Liver (tissue), 8 donors: ENCODE measurements at regions not wholly inside any gene's neighbourhood (a gene's known extent, or its start where the extent isn't known, plus 50 kb on each side); places are given as distances from the start of the nearest gene placed in this dataset.

Source experiments
- DNase-seq: peaks from one replicate; pipeline ENCODE4 v3.0.0-alpha.2; 2017; ENCODE audit warnings: low spot score
- H3K27ac ChIP-seq, 2 donors: one replicate each; pipeline ENCODE4 v1.7.0; 2013; ENCODE audit warnings: inconsistent platforms in 2 of 2, low read length in 2 of 2, control low read depth in 1 of 2, low read depth in 1 of 2, mild to moderate bottlenecking in 1 of 2
- H3K27me3 ChIP-seq, 4 donors: one replicate each; pipeline versions ENCODE4 v1.6.1 to v1.7.0; 2013; ENCODE audit warnings: low read length in 3 of 4, inconsistent platforms in 1 of 4, mild to moderate bottlenecking in 1 of 4, moderate library complexity in 1 of 4; ENCODE audit not compliant: control insufficient read depth in 4 of 4, insufficient read depth in 4 of 4
- H3K36me3 ChIP-seq, 4 donors: one replicate each; pipeline versions ENCODE4 v1.6.1 to v1.7.0; 2013; ENCODE audit warnings: low read length in 3 of 4, mild to moderate bottlenecking in 3 of 4, low read depth in 1 of 4, moderate library complexity in 1 of 4; ENCODE audit not compliant: control insufficient read depth in 4 of 4, insufficient read depth in 3 of 4
- H3K4me1 ChIP-seq, 4 donors: one replicate each; pipeline versions ENCODE4 v1.6.1 to v1.7.0; 2013; ENCODE audit warnings: low read length in 3 of 4, mild to moderate bottlenecking in 3 of 4, moderate library complexity in 1 of 4; ENCODE audit not compliant: control insufficient read depth in 4 of 4, insufficient read depth in 4 of 4
- H3K4me3 ChIP-seq, 3 donors: one replicate each; pipeline versions ENCODE4 v1.6.1 to v1.7.0; 2013; ENCODE audit warnings: low read length in 3 of 3, control low read depth in 1 of 3, low read depth in 1 of 3, mild to moderate bottlenecking in 1 of 3
- H3K9ac ChIP-seq, 2 donors: one replicate each; pipeline ENCODE4 v1.7.0; 2013; ENCODE audit warnings: low read length in 2 of 2, mild to moderate bottlenecking in 2 of 2, moderate library complexity in 2 of 2, control low read depth in 1 of 2, low read depth in 1 of 2
- H3K9me3 ChIP-seq, 4 donors: one replicate each; pipeline versions ENCODE4 v1.6.1 to v1.7.0; 2013; ENCODE audit warnings: low read length in 3 of 4; ENCODE audit not compliant: control insufficient read depth in 4 of 4
- ATF3 ChIP-seq: IDR thresholded peaks from 2 replicates; pipeline ENCODE4 v1.6.1; 2016; ENCODE audit warnings: antibody characterized with exemption
- CTCF ChIP-seq: fragments of 150-350 bp; IDR thresholded peaks from 2 replicates; pipeline ENCODE4 v1.5.1; 2017; ENCODE audit warnings: improper control_type of control experiment, low read depth, low read length; ENCODE audit not compliant: missing input control
- EGR1 ChIP-seq, 2 donors: IDR thresholded peaks; 2 replicates each; pipeline ENCODE4 v1.6.1; 2016 to 2018; ENCODE audit warnings: antibody characterized with exemption in 2 of 2, low read depth in 2 of 2
- FOXA1 ChIP-seq: IDR thresholded peaks from 2 replicates; pipeline ENCODE4 v1.6.1; 2016; ENCODE audit warnings: antibody characterized with exemption
- FOXA2 ChIP-seq: IDR thresholded peaks from 2 replicates; pipeline ENCODE4 v1.6.1; 2016; ENCODE audit warnings: antibody characterized with exemption
- GABPA ChIP-seq, 2 donors: IDR thresholded peaks in 1 of 2; conservative IDR thresholded peaks in 1 of 2; 2 replicates each; pipeline ENCODE4 v1.6.1; 2016; ENCODE audit warnings: antibody characterized with exemption in 2 of 2, mild to moderate bottlenecking in 1 of 2, moderate library complexity in 1 of 2
- HNF4A ChIP-seq, 2 donors: conservative IDR thresholded peaks; 2 replicates each; pipeline ENCODE4 v1.6.1; 2016; ENCODE audit warnings: antibody characterized with exemption in 2 of 2, mild to moderate bottlenecking in 2 of 2
- HNF4G ChIP-seq: IDR thresholded peaks from 2 replicates; pipeline ENCODE4 v1.6.1; 2016; ENCODE audit warnings: antibody characterized with exemption
- JUND ChIP-seq, 2 donors: IDR thresholded peaks; 2 replicates each; pipeline ENCODE4 v1.6.1; 2016; ENCODE audit warnings: antibody characterized with exemption in 2 of 2
- MAX ChIP-seq: IDR thresholded peaks from 2 replicates; pipeline ENCODE4 v1.6.1; 2016; ENCODE audit warnings: antibody characterized with exemption
- NR2F2 ChIP-seq: IDR thresholded peaks from 2 replicates; pipeline ENCODE4 v1.6.1; 2016; ENCODE audit warnings: antibody characterized with exemption
- RAD21 ChIP-seq, 2 donors: IDR thresholded peaks; 2 replicates each; pipeline ENCODE4 v1.6.1; 2016; ENCODE audit warnings: antibody characterized with exemption in 2 of 2, mild to moderate bottlenecking in 2 of 2
- REST ChIP-seq: IDR thresholded peaks from 2 replicates; pipeline ENCODE4 v1.6.1; 2016; ENCODE audit warnings: antibody characterized with exemption, mild to moderate bottlenecking
- RXRA ChIP-seq, 2 donors: IDR thresholded peaks; 2 replicates each; pipeline ENCODE4 v1.6.1; 2017 to 2018; ENCODE audit warnings: antibody characterized with exemption in 2 of 2, mild to moderate bottlenecking in 1 of 2
- TAF1 ChIP-seq: conservative IDR thresholded peaks from 2 replicates; pipeline ENCODE4 v1.6.1; 2016; ENCODE audit warnings: antibody characterized with exemption, mild to moderate bottlenecking
- YY1 ChIP-seq: IDR thresholded peaks from 2 replicates; pipeline ENCODE4 v1.6.1; 2016; ENCODE audit warnings: antibody characterized with exemption, mild to moderate bottlenecking
- ZBTB33 ChIP-seq: IDR thresholded peaks from 2 replicates; pipeline ENCODE4 v1.6.1; 2016; ENCODE audit warnings: antibody characterized with exemption
- WGBS: extraction: QIAGEN DNeasy Blood & Tissue Kit; methylation state at CpG from one replicate; pipeline ENCODE4 v1.1.7; 2013; 5-methylcytosine and 5-hydroxymethylcytosine counted together
- donor health status: healthy.
- donor health status: healthy.
- donor health status: healthy.
- donor health status: healthy.
- donor health status: healthy.

GRCh38 chr4:115609631-115610030, 496.2 kb upstream of the NDST4 start:
- H3K27me3 ChIP-seq, result peaks cover 0 to 2% (median 0%) of the 10 kb centered on the region in 4 donors
- no peak overlapping the region for H3K9ac ChIP-seq
- no peaks in the 10 kb centered on the region for H3K4me1 ChIP-seq
- WGBS, result 74% methylated on average over 2 of the region's 2 CpGs
- H3K27ac ChIP-seq, result no peak overlapping the region
- DNase-seq, result no peak
- no peaks in the 10 kb centered on the region for H3K9me3 ChIP-seq
- no peak for TF ChIP-seq CTCF
- no peak for TF ChIP-seq JUND (IDR thresholded peaks at IDR 0.05)
- no peak for TF ChIP-seq ATF3
- TF ChIP-seq RAD21 (IDR thresholded peaks at IDR 0.05), result no peak
- TF ChIP-seq YY1, result no peak
- no peak overlapping the region for H3K4me3 ChIP-seq
- H3K36me3 ChIP-seq, result no peaks in the 10 kb centered on the region

- TF ChIP-seq ATF3 (no peak), MAX (no peak), RAD21 (IDR thresholded peaks at IDR 0.05) (no peak), ZBTB33 (no peak), JUND (IDR thresholded peaks at IDR 0.05) (no peak), TAF1 (no peak), FOXA2 (no peak), GABPA (IDR thresholded peaks at IDR 0.05 in 1 of 2, conservative IDR thresholded peaks at IDR 0.05 in 1 of 2) (no peak), FOXA1 (no peak), HNF4G (no peak), RXRA (IDR thresholded peaks at IDR 0.05) (no peak), YY1 (no peak), REST (no peak), NR2F2 (no peak), HNF4A (conservative IDR thresholded peaks at IDR 0.05) (no peak), CTCF (no peak), EGR1 (IDR thresholded peaks at IDR 0.05; ENCODE audit: low read depth in 2 of 2) (no peak)
- Histone ChIP-seq H3K9ac (no peak overlapping the region), H3K27me3 (peaks cover 0 to 3% (median 0%) of the 10 kb centered on the region in 4 donors), H3K9me3 (no peaks in the 10 kb centered on the region), H3K27ac (no peak overlapping the region), H3K36me3 (no peaks in the 10 kb centered on the region), H3K4me3 (no peak overlapping the region), H3K4me1 (no peaks in the 10 kb centered on the region)
- WGBS, result 77% methylated on average over 3 of the region's 3 CpGs
- DNase-seq, result no peak
These were observed 493.9 kb upstream of the NDST4 start for GRCh38 chr4:115607311-115607710.
